Keratinocyte (primary cell): ENCODE measurements at regions not wholly inside any gene's neighbourhood (a gene's known extent, or its start where the extent isn't known, plus 50 kb on each side); places are given as distances from the start of the nearest gene placed in this dataset.

ENCODE experiments used
- DNase-seq: peaks from one replicate; pipeline ENCODE4 v3.0.0-alpha.2; 2011; ENCODE audit warnings: low read depth, missing footprints, low spot score
- FAIRE-seq: peaks from 2 replicates; lab custom pipeline; 2011; peaks lifted over from hg19 to GRCh38; lab: Jason Lieb, UNC
- H2AFZ ChIP-seq: 2 replicates; pipeline ENCODE4 v1.6.0; 2012; ENCODE audit warnings: low read length, control low read depth, inconsistent platforms; ENCODE audit not compliant: control insufficient read depth
- H3K27ac ChIP-seq: 2 replicates; pipeline ENCODE4 v1.5.1; 2011; ENCODE audit warnings: low read length; ENCODE audit not compliant: control insufficient read depth, insufficient read depth
- H3K27me3 ChIP-seq: 3 replicates; pipeline ENCODE4 v1.6.0; 2011; ENCODE audit warnings: low read length; ENCODE audit not compliant: control insufficient read depth, insufficient read depth; ENCODE audit errors: extremely low read depth
- H3K36me3 ChIP-seq, 2 experiments: 2 replicates in 1 of 2; 3 replicates in 1 of 2; pipeline ENCODE4 v1.5.1; 2011; ENCODE audit warnings: low read length in 2 of 2, mild to moderate bottlenecking in 1 of 2; ENCODE audit not compliant: control insufficient read depth in 2 of 2, insufficient read depth in 2 of 2; ENCODE audit errors: extremely low read depth in 1 of 2
- H3K4me1 ChIP-seq: 3 replicates; pipeline ENCODE4 v1.5.1; 2011; ENCODE audit warnings: low read length; ENCODE audit not compliant: control insufficient read depth, insufficient read depth; ENCODE audit errors: extremely low read depth
- H3K4me2 ChIP-seq: 3 replicates; pipeline ENCODE4 v1.6.0; 2011; ENCODE audit warnings: low read depth, low read length; ENCODE audit not compliant: control insufficient read depth, insufficient read depth; ENCODE audit errors: extremely low read depth
- H3K4me3 ChIP-seq, 3 experiments: fragments of 200-600 bp in 1 of 3; sonication (generic) in 1 of 3; 2 replicates in 2 of 3; 3 replicates in 1 of 3; pipeline ENCODE4 v1.5.1; 2011 to 2016; ENCODE audit warnings: low read length in 3 of 3, mild to moderate bottlenecking in 3 of 3, control low read depth in 2 of 3, inconsistent platforms in 1 of 3, low read depth in 1 of 3, mixed read lengths in 1 of 3, mixed run types in 1 of 3, moderate library complexity in 1 of 3; ENCODE audit not compliant: control insufficient read depth in 2 of 3, insufficient read depth in 2 of 3; ENCODE audit errors: extremely low read depth in 1 of 3
- H3K79me2 ChIP-seq: 2 replicates; pipeline ENCODE4 v1.6.0; 2012; ENCODE audit warnings: low read length; ENCODE audit not compliant: control insufficient read depth, insufficient read depth
- H3K9ac ChIP-seq: 3 replicates; pipeline ENCODE4 v1.6.0; 2011; ENCODE audit warnings: low read length; ENCODE audit not compliant: control insufficient read depth, insufficient read depth; ENCODE audit errors: extremely low read depth
- H3K9me1 ChIP-seq: 3 replicates; pipeline ENCODE4 v1.6.0; 2011; ENCODE audit warnings: low read length; ENCODE audit not compliant: control insufficient read depth, insufficient read depth; ENCODE audit errors: extremely low read depth
- H3K9me3 ChIP-seq: 2 replicates; pipeline ENCODE4 v1.5.1; 2012; ENCODE audit warnings: low read depth, low read length; ENCODE audit not compliant: control insufficient read depth
- H4K20me1 ChIP-seq: 3 replicates; pipeline ENCODE4 v1.6.0; 2011; ENCODE audit warnings: low read length; ENCODE audit not compliant: control insufficient read depth, insufficient read depth; ENCODE audit errors: extremely low read depth
- EZH2 ChIP-seq: IDR thresholded peaks from one replicate; pipeline ENCODE4 v1.6.1; 2012; ENCODE audit warnings: inconsistent platforms, mild to moderate bottlenecking, low read length, moderate library complexity
- dilution Hi-C: fragments of 300-500 bp; cut with MboI; formaldehyde crosslinking; loops from one replicate; pipeline ENCODE4 v1.7.0; 2020; ENCODE audit warnings: low sequenced_read_pairs; ENCODE audit not compliant: extremely low pct_ligation_motif_present
- small RNA-seq, 3 experiments: library from RNA; depleted of rRNA; stranded (forward); fragments of <200 nt; gene quantifications; one replicate each; pipeline ENCODE3, GENCODE V24; 2012; ENCODE audit warnings: low read depth in 3 of 3, low replicate concordance in 1 of 3; ENCODE audit not compliant: insufficient read length in 3 of 3

GRCh38 chrX:112896051-112896450, 55.4 kb upstream of the AMOT start:
- H3K9me3 ChIP-seq: no peaks in the 10 kb centered on the region
- H2AFZ ChIP-seq: no peak overlapping the region
- DNase-seq (no peak), FAIRE-seq (no peak)
- no peaks in the 10 kb centered on the region for H3K79me2 ChIP-seq
- no peaks in the 10 kb centered on the region for H3K9me1 ChIP-seq
- H3K4me3 ChIP-seq: no peak overlapping the region
- no peak overlapping the region for H3K9ac ChIP-seq
- no peak overlapping the region for H3K27ac ChIP-seq
- no peaks in the 10 kb centered on the region for H3K4me1 ChIP-seq
- TF ChIP-seq EZH2: no peak
- H3K27me3 ChIP-seq: no peaks in the 10 kb centered on the region
- no peaks in the 10 kb centered on the region for H4K20me1 ChIP-seq
- dilution Hi-C loops: no loop called here
- no peaks in the 10 kb centered on the region for H3K36me3 ChIP-seq
- no peak overlapping the region for H3K4me2 ChIP-seq

Small RNAs in the stretch of these regions (small RNA-seq; reads per million reads assigned to genes)
- 0 reads per million in 3 experiments for gene AL031183.1
- gene RF00012: 0 reads per million in 3 experiments
- gene RF00088: 0 reads per million in 3 experiments
- gene RN7SL93P: 0 reads per million in 3 experiments
- gene RNU1-57P: 0 reads per million in 3 experiments
- 0 reads per million in 3 experiments for gene RNU6-1015P
